B cell (primary cell): ENCODE measurements at regions not wholly inside any gene's neighbourhood (a gene's known extent, or its start where the extent isn't known, plus 50 kb on each side); places are given as distances from the start of the nearest gene placed in this dataset.

Source experiments
- ATAC-seq: fragments of 200-7000 bp; cut with Tn5 transposase; one replicate; pipeline ENCODE4 v1.10.0; 2021; ENCODE audit warnings: low read depth, mild to moderate bottlenecking, moderate number of reproducible peaks, moderate library complexity
- CTCF ChIA-PET: fragments of 350-600 bp; sonication (Branson Sonifier 250); formaldehyde crosslinking; loops from one replicate; lab custom pipeline; 2021; ENCODE audit warnings: antibody characterized with exemption, inconsistent platforms; lab: Charles Lee
- POLR2A ChIA-PET: fragments of 350-600 bp; sonication (Branson Sonifier 250); formaldehyde crosslinking; loops from one replicate; lab custom pipeline; 2021; ENCODE audit warnings: antibody characterized with exemption; lab: Charles Lee
- DNase-seq: peaks from one replicate; pipeline ENCODE4 v3.0.0; 2013
- H2AFZ ChIP-seq: 2 replicates; pipeline ENCODE4 v1.6.1; 2012; ENCODE audit warnings: mild to moderate bottlenecking, low read depth, low read length; ENCODE audit not compliant: insufficient read depth, poor library complexity, severe bottlenecking
- H3K27ac ChIP-seq, 2 donors: 1 replicate in 1 of 2; 2 replicates in 1 of 2; pipeline ENCODE4 v1.5.1; 2012 to 2013; ENCODE audit warnings: low read length in 2 of 2, mild to moderate bottlenecking in 2 of 2, moderate library complexity in 1 of 2
- H3K27me3 ChIP-seq, 4 experiments: fragments of 200-600 bp in 1 of 4; sonication (generic) in 1 of 4; replicated peaks in 1 of 4; 1 replicate in 2 of 4; 2 replicates in 2 of 4; pipeline versions ENCODE4 v1.6.1 to v1.7.0; 2013 to 2016; ENCODE audit warnings: low read length in 3 of 4, mild to moderate bottlenecking in 2 of 4, mixed read lengths in 1 of 4, moderate library complexity in 1 of 4; ENCODE audit not compliant: insufficient read depth in 4 of 4, control insufficient read depth in 3 of 4; ENCODE audit errors: control extremely low read depth in 1 of 4
- H3K36me3 ChIP-seq, 2 experiments: replicated peaks in 1 of 2; 1 replicate in 1 of 2; 2 replicates in 1 of 2; pipeline versions ENCODE4 v1.6.1 to v1.7.1; 2013; ENCODE audit warnings: low read length in 1 of 2; ENCODE audit not compliant: insufficient read depth in 2 of 2, control insufficient read depth in 1 of 2; ENCODE audit errors: control extremely low read depth in 1 of 2, extremely low read depth in 1 of 2
- H3K4me1 ChIP-seq, 2 donors: fragments of 200-600 bp in 1 of 2; sonication (generic) in 1 of 2; 1 replicate in 1 of 2; 2 replicates in 1 of 2; pipeline versions ENCODE4 v1.5.1 to v1.6.1; 2013 to 2017; ENCODE audit warnings: low read length in 2 of 2; ENCODE audit not compliant: control insufficient read depth in 2 of 2, insufficient read depth in 2 of 2
- H3K4me2 ChIP-seq: replicated peaks from 2 replicates; pipeline ENCODE3; 2012; ENCODE audit warnings: mild to moderate bottlenecking, low read depth, low read length; ENCODE audit not compliant: poor library complexity, severe bottlenecking
- H3K4me3 ChIP-seq, 5 experiments: fragments of 200-600 bp in 1 of 5; sonication (generic) in 1 of 5; 1 replicate in 3 of 5; 2 replicates in 2 of 5; pipeline versions ENCODE4 v1.5.1 to v1.7.0; 2011 to 2016; ENCODE audit warnings: low read length in 4 of 5, mild to moderate bottlenecking in 4 of 5, low read depth in 2 of 5, control low read depth in 1 of 5, moderate library complexity in 1 of 5; ENCODE audit not compliant: insufficient read depth in 1 of 5; ENCODE audit errors: control extremely low read depth in 1 of 5, extremely low read depth in 1 of 5
- H3K79me2 ChIP-seq: fragments of 200-600 bp; sonication (generic); one replicate; pipeline ENCODE4 v1.6.0; 2016; ENCODE audit warnings: low read length; ENCODE audit not compliant: control insufficient read depth, insufficient read depth
- H3K9ac ChIP-seq: fragments of 200-600 bp; sonication (generic); 2 replicates; pipeline ENCODE4 v1.6.1; 2017; ENCODE audit warnings: mild to moderate bottlenecking, low read length, moderate library complexity
- H3K9me3 ChIP-seq, 3 donors: one replicate each; pipeline versions ENCODE4 v1.6.1 to v1.7.1; 2013; ENCODE audit warnings: low read length in 2 of 3; ENCODE audit not compliant: control insufficient read depth in 2 of 3, insufficient read depth in 1 of 3; ENCODE audit errors: control extremely low read depth in 1 of 3
- H4K20me1 ChIP-seq: 2 replicates; pipeline ENCODE4 v1.6.0; 2012; ENCODE audit warnings: mild to moderate bottlenecking, low read length; ENCODE audit not compliant: insufficient read depth, control insufficient read depth, poor library complexity, severe bottlenecking
- H3K27ac Mint-ChIP-seq: one replicate; pipeline ENCODE4 v1.8.0; 2021; ENCODE audit warnings: mixed read lengths
- H3K27me3 Mint-ChIP-seq: one replicate; pipeline ENCODE4 v1.8.0; 2021; ENCODE audit warnings: mixed read lengths
- H3K4me1 Mint-ChIP-seq: one replicate; pipeline ENCODE4 v1.8.0; 2021; ENCODE audit warnings: mixed read lengths
- H3K4me3 Mint-ChIP-seq: one replicate; pipeline ENCODE4 v1.8.0; 2021; ENCODE audit warnings: mixed read lengths
- H3K9me3 Mint-ChIP-seq: one replicate; pipeline ENCODE4 v1.8.0; 2022; ENCODE audit warnings: mixed read lengths; ENCODE audit not compliant: insufficient read depth
- EZH2 ChIP-seq: IDR thresholded peaks from 2 replicates; pipeline ENCODE4 v1.6.1; 2012; ENCODE audit warnings: borderline replicate concordance, low read depth, mild to moderate bottlenecking, moderate library complexity, low read length; ENCODE audit not compliant: insufficient read depth, poor library complexity, severe bottlenecking
- WGBS: methylation state at CpG from one replicate; pipeline ENCODE4 v1.1.5; 2013; ENCODE audit warnings: missing lambda C conversion rate; ENCODE audit not compliant: insufficient coverage; 5-methylcytosine and 5-hydroxymethylcytosine counted together
- intact Hi-C: fragments of 100-400 bp; cut with micrococcal nuclease; formaldehyde crosslinking; loops from one replicate; pipeline ENCODE4 v1.10.0; 2022
- TF ChIP-seq, protein P1 (sequence below): fragments of 200-600 bp; IDR thresholded peaks from one replicate; pipeline ENCODE4 v1.8.0; 2022; ENCODE audit warnings: antibody characterized with exemption, mild to moderate bottlenecking

DNA sequence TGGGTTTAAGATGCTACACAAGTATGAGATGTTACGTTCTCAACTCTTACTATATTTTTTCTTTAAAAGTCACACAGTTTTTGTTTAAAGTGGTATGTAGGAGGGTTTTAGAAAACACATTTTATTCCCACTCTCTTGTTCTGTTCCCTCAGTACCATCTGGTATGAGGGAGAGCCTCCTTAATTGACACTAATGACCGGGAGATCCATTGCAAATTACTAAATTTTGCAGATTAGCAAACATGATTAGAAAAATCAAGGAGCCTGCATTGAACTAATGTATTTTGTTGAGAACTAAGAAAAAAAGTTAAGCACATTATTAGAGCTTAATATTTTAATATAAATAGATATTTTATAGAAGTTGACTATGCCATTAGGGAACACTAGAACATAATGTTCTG, 87.3 kb upstream of the UNC5C start:
- intact Hi-C loops: no loop called here
- Mint-ChIP-seq H3K9me3 (no peaks in the 10 kb centered on the region), H3K27ac (no peak overlapping the region), H3K4me1 (no peaks in the 10 kb centered on the region), H3K27me3 (no peaks in the 10 kb centered on the region), H3K4me3 (no peak overlapping the region)
- Histone ChIP-seq H3K4me2 (no peak overlapping the region), H3K79me2 (no peaks in the 10 kb centered on the region), H3K4me3 (no peak overlapping the region), H4K20me1 (no peaks in the 10 kb centered on the region), H3K27me3 (no peaks in the 10 kb centered on the region), H3K27ac (no peak overlapping the region), H3K9me3 (no peaks in the 10 kb centered on the region), H3K36me3 (no peaks in the 10 kb centered on the region), H3K4me1 (no peaks in the 10 kb centered on the region), H3K9ac (no peak overlapping the region), H2AFZ (no peak overlapping the region)
- CTCF ChIA-PET: no interaction called here
- ATAC-seq: no peak
- no peak for TF ChIP-seq EZH2
- TF ChIP-seq, protein P1, sequence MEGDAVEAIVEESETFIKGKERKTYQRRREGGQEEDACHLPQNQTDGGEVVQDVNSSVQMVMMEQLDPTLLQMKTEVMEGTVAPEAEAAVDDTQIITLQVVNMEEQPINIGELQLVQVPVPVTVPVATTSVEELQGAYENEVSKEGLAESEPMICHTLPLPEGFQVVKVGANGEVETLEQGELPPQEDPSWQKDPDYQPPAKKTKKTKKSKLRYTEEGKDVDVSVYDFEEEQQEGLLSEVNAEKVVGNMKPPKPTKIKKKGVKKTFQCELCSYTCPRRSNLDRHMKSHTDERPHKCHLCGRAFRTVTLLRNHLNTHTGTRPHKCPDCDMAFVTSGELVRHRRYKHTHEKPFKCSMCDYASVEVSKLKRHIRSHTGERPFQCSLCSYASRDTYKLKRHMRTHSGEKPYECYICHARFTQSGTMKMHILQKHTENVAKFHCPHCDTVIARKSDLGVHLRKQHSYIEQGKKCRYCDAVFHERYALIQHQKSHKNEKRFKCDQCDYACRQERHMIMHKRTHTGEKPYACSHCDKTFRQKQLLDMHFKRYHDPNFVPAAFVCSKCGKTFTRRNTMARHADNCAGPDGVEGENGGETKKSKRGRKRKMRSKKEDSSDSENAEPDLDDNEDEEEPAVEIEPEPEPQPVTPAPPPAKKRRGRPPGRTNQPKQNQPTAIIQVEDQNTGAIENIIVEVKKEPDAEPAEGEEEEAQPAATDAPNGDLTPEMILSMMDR: no peak
- no CpG with 5 or more reads among the region's 2 CpGs for WGBS
- POLR2A ChIA-PET: no interaction called here
- DNase-seq: no peak

DNA sequence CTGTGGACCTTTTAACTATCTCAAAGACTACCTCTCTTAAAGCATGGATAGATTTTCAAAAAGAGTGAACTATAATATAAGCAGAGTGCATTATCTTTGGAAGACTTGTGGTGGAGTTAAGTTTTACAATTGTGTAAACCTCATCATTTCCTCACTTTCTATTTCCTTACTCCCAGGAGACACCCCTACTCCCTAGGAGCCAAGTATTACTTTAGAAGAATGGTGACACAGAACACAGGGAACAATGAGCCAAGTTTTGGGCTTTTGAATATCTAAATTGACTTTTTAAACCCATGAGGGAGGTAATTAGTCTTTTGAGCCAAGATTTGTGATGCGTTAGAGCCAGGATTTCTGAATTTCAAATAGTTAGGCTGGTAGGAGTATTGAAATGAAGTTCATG, 78.9 kb upstream of the UNC5C start:
- H3K27me3 Mint-ChIP-seq: no peaks in the 10 kb centered on the region
- no peaks in the 10 kb centered on the region for H3K27me3 ChIP-seq
- H3K4me3 Mint-ChIP-seq: no peak overlapping the region
- WGBS: 100% methylated on average over 1 of the region's 1 CpG
- no peak overlapping the region for H3K4me2 ChIP-seq
- H3K36me3 ChIP-seq: no peaks in the 10 kb centered on the region
- H3K79me2 ChIP-seq: no peaks in the 10 kb centered on the region
- ChIA-PET POLR2A (no interaction called here), CTCF (no interaction called here)
- no peak overlapping the region for H3K27ac ChIP-seq
- no peak overlapping the region for H2AFZ ChIP-seq
- ATAC-seq (no peak), DNase-seq (no peak)
- H3K27ac Mint-ChIP-seq: no peak overlapping the region
- intact Hi-C loops: no loop called here
- no peaks in the 10 kb centered on the region for H3K9me3 Mint-ChIP-seq
- no peaks in the 10 kb centered on the region for H3K4me1 ChIP-seq
- no peaks in the 10 kb centered on the region for H4K20me1 ChIP-seq
- no peak overlapping the region for H3K9ac ChIP-seq
- no peaks in the 10 kb centered on the region for H3K9me3 ChIP-seq
- no peaks in the 10 kb centered on the region for H3K4me1 Mint-ChIP-seq
- TF ChIP-seq, protein P1: no peak
- no peak for TF ChIP-seq EZH2
- H3K4me3 ChIP-seq: no peak overlapping the region
